PC-3 (cell line): ENCODE measurements at regions not wholly inside any gene's neighbourhood (a gene's known extent, or its start where the extent isn't known, plus 50 kb on each side); places are given as distances from the start of the nearest gene placed in this dataset.

Experiments
- EZH2phosphoT487 ChIP-seq: fragments of 300-600 bp; sonication (generic); IDR thresholded peaks from 2 replicates; pipeline ENCODE4 v1.6.1; 2018; ENCODE audit warnings: mild to moderate bottlenecking, antibody characterized with exemption, low read length, borderline replicate concordance
- TF ChIP-seq, protein P1 (sequence below): fragments of 300-600 bp; sonication (generic); conservative IDR thresholded peaks from 2 replicates; pipeline ENCODE4 v1.5.1; 2017; ENCODE audit warnings: antibody characterized with exemption, low read depth, mild to moderate bottlenecking, low read length

DNA sequence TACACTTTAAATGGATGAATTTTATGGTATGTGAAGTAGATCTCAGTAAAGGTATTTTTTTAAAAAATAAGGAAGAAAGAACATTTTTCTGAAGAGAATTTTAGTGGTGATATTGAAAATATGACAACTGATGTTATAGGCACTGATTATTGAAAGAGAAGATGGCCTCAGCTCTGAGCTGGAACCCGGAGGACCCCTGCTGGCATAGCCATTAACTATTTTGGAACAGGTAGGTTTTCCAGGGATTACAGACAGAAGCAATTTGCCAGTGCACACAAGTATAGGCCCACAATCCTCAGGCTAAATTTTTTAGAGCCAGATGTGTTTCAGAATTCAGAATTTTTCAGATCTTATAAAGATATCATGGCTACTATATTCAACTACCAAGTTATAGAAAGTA, 315.9 kb upstream of the GPR149 start:
- TF ChIP-seq, protein P1, sequence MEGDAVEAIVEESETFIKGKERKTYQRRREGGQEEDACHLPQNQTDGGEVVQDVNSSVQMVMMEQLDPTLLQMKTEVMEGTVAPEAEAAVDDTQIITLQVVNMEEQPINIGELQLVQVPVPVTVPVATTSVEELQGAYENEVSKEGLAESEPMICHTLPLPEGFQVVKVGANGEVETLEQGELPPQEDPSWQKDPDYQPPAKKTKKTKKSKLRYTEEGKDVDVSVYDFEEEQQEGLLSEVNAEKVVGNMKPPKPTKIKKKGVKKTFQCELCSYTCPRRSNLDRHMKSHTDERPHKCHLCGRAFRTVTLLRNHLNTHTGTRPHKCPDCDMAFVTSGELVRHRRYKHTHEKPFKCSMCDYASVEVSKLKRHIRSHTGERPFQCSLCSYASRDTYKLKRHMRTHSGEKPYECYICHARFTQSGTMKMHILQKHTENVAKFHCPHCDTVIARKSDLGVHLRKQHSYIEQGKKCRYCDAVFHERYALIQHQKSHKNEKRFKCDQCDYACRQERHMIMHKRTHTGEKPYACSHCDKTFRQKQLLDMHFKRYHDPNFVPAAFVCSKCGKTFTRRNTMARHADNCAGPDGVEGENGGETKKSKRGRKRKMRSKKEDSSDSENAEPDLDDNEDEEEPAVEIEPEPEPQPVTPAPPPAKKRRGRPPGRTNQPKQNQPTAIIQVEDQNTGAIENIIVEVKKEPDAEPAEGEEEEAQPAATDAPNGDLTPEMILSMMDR: peak; percentile 60
- TF ChIP-seq EZH2phosphoT487: no peak
